Endodermal cell (in vitro differentiated cells): ENCODE measurements at regions not wholly inside any gene's neighbourhood (a gene's known extent, or its start where the extent isn't known, plus 50 kb on each side); places are given as distances from the start of the nearest gene placed in this dataset.

Experiments used
- DNase-seq: peaks from one replicate; pipeline ENCODE4 v3.0.0-alpha.2; 2017
- H3K27ac ChIP-seq: 2 replicates; pipeline ENCODE4 v1.5.1; 2013; ENCODE audit warnings: mild to moderate bottlenecking, low read depth, low read length, moderate library complexity
- H3K27me3 ChIP-seq: 2 replicates; pipeline ENCODE4 v1.6.1; 2013; ENCODE audit warnings: mild to moderate bottlenecking, low read length, moderate library complexity; ENCODE audit not compliant: insufficient read depth, control insufficient read depth, poor library complexity, severe bottlenecking
- H3K36me3 ChIP-seq: 2 replicates; pipeline ENCODE4 v1.7.0; 2013; ENCODE audit warnings: mild to moderate bottlenecking, low read length, moderate library complexity; ENCODE audit not compliant: control insufficient read depth, insufficient read depth
- H3K4me1 ChIP-seq: one replicate; pipeline ENCODE4 v1.7.0; 2013; ENCODE audit warnings: low read length; ENCODE audit not compliant: control insufficient read depth, insufficient read depth
- H3K4me3 ChIP-seq: 2 replicates; pipeline ENCODE4 v1.5.1; 2013; ENCODE audit warnings: mild to moderate bottlenecking, low read length, moderate library complexity
- H3K9ac ChIP-seq: 2 replicates; pipeline ENCODE4 v1.6.1; 2013; ENCODE audit warnings: mild to moderate bottlenecking, low read length, moderate library complexity; ENCODE audit not compliant: poor library complexity, severe bottlenecking; ENCODE audit errors: extremely low read depth
- H3K9me3 ChIP-seq: 2 replicates; pipeline ENCODE4 v1.6.1; 2013; ENCODE audit warnings: mild to moderate bottlenecking, low read length, moderate library complexity; ENCODE audit not compliant: control insufficient read depth
- H3K27ac Mint-ChIP-seq: 2 replicates; pipeline ENCODE4 v1.8.0; 2020; ENCODE audit warnings: mixed read lengths
- H3K27me3 Mint-ChIP-seq: 2 replicates; pipeline ENCODE4 v1.8.0; 2021; ENCODE audit warnings: mild to moderate bottlenecking, mixed read lengths; ENCODE audit not compliant: insufficient read depth
- H3K36me3 Mint-ChIP-seq: 2 replicates; pipeline ENCODE4 v1.8.0; 2020; ENCODE audit warnings: low read depth, mixed read lengths
- H3K4me1 Mint-ChIP-seq: 2 replicates; pipeline ENCODE4 v1.8.0; 2020; ENCODE audit warnings: mixed read lengths
- H3K4me3 Mint-ChIP-seq: 2 replicates; pipeline ENCODE4 v1.8.0; 2020; ENCODE audit warnings: mild to moderate bottlenecking, moderate library complexity, mixed read lengths
- H3K9me3 Mint-ChIP-seq: 2 replicates; pipeline ENCODE4 v1.8.0; 2020; ENCODE audit warnings: mild to moderate bottlenecking, mixed read lengths
- WGBS, 2 experiments: methylation state at CpG; one replicate each; pipeline versions ENCODE4 v1.1.5 to v1.1.7; 2013; ENCODE audit warnings: missing lambda C conversion rate in 2 of 2, mixed read lengths in 1 of 2; ENCODE audit not compliant: insufficient coverage in 1 of 2, insufficient read length in 1 of 2; 5-methylcytosine and 5-hydroxymethylcytosine counted together
- TF ChIP-seq, protein P1 (sequence below): fragments of 200-600 bp; sonication (generic); conservative IDR thresholded peaks from 2 replicates; pipeline ENCODE4 v1.5.0; 2021; ENCODE audit warnings: antibody characterized with exemption, mild to moderate bottlenecking

DNA sequence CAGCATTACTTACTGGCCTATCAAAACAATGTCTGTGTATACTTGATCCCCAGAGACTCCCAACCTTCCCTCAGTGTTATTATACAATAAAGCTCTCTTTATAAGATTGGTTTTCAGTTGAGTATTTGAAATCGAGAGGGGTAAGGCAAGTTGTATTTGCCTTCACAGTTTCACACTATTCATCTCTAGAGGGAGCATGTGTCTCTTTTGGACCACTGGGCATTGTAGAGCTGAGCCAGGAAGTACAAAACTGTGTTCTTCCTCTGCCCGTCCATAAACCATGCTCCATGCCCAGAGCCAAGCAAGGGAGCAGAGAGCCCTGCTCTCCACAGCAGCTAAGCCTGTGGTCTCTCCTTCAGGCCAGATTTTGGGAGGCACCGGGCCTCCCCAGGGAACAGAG lies 61.5 kb upstream of the HHIP start:
- no peak overlapping the region for H3K4me3 ChIP-seq
- no peaks in the 10 kb centered on the region for H3K27me3 ChIP-seq
- no peak for DNase-seq
- Mint-ChIP-seq H3K36me3 (no peaks in the 10 kb centered on the region), H3K27me3 (no peaks in the 10 kb centered on the region), H3K4me3 (no peak overlapping the region), H3K27ac (no peak overlapping the region), H3K4me1 (peaks cover 6% of the 10 kb centered on the region), H3K9me3 (peaks cover 13% of the 10 kb centered on the region)
- TF ChIP-seq, protein P1, sequence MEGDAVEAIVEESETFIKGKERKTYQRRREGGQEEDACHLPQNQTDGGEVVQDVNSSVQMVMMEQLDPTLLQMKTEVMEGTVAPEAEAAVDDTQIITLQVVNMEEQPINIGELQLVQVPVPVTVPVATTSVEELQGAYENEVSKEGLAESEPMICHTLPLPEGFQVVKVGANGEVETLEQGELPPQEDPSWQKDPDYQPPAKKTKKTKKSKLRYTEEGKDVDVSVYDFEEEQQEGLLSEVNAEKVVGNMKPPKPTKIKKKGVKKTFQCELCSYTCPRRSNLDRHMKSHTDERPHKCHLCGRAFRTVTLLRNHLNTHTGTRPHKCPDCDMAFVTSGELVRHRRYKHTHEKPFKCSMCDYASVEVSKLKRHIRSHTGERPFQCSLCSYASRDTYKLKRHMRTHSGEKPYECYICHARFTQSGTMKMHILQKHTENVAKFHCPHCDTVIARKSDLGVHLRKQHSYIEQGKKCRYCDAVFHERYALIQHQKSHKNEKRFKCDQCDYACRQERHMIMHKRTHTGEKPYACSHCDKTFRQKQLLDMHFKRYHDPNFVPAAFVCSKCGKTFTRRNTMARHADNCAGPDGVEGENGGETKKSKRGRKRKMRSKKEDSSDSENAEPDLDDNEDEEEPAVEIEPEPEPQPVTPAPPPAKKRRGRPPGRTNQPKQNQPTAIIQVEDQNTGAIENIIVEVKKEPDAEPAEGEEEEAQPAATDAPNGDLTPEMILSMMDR, result no peak
- no peaks in the 10 kb centered on the region for H3K36me3 ChIP-seq
- 90 to 93% methylated on average over 2 to 3 of the region's 3 CpGs for WGBS, 2 experiments
- H3K27ac ChIP-seq, result no peak overlapping the region
- peaks cover 11% of the 10 kb centered on the region for H3K9me3 ChIP-seq
- no peaks in the 10 kb centered on the region for H3K4me1 ChIP-seq
- H3K9ac ChIP-seq, result no peak overlapping the region

DNA sequence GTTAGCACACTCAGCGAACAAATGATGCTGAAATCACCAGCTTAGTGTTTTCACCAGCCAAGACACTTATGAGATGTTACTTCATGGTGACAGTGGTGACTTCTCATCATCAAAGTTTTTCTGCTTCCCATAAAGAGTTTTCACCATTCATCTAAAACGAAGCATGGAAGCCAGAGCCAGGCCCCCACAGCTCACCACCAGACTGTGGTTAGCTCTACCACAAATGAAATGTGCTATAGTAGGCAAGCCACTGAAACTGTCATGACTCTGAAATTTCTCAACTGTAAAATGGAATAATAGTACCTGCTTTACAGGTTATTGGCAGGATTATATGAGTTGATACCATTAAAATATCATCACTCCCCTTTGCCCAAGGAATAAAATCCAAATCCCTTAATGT lies 56.4 kb upstream of the HHIP start:
- no peak overlapping the region for H3K4me3 Mint-ChIP-seq
- 96 to 100% methylated on average over 1 to 2 of the region's 2 CpGs for WGBS, 2 experiments

DNA sequence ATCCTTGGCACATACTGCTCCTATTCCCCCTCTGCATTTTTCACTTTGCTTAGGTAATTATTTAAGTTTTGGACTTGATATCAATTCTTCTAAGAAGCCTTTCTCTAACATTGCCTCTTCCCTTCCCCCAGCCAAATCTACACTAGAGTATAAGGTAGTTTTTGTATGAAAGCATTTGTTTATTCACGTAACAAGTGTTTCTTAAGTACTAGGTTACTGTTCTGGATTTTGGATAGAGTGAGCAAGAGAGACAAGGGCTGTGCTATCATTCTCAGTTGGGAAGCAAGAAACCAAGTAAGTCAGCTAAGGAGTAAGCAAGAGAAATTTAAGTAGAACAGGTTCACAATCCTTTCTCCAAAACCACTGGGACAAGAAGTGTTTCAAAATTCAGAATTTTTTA lies 55.9 kb upstream of the HHIP start:
- Histone ChIP-seq H3K4me3 (no peak overlapping the region), H3K4me1 (no peaks in the 10 kb centered on the region), H3K9ac (no peak overlapping the region), H3K9me3 (peaks cover 11% of the 10 kb centered on the region), H3K27ac (no peak overlapping the region), H3K36me3 (no peaks in the 10 kb centered on the region), H3K27me3 (no peaks in the 10 kb centered on the region)
- Mint-ChIP-seq H3K27me3 (no peaks in the 10 kb centered on the region), H3K36me3 (no peaks in the 10 kb centered on the region), H3K4me3 (no peak overlapping the region), H3K9me3 (peaks cover 13% of the 10 kb centered on the region), H3K27ac (no peak overlapping the region), H3K4me1 (no peaks in the 10 kb centered on the region)
- 92% methylated on average over 1 of the region's 1 CpG; no CpG with 5 or more reads in 1 of the 2 experiments for WGBS, 2 experiments
- TF ChIP-seq, protein P1, result no peak
- DNase-seq, result no peak

More for the DNA sequence above, 56.4 kb upstream of the HHIP start:
- Histone ChIP-seq H3K27me3 (no peaks in the 10 kb centered on the region), H3K36me3 (no peaks in the 10 kb centered on the region), H3K27ac (no peak overlapping the region), H3K9me3 (peaks cover 11% of the 10 kb centered on the region), H3K4me1 (no peaks in the 10 kb centered on the region), H3K4me3 (no peak overlapping the region), H3K9ac (no peak overlapping the region)
- no peak overlapping the region for H3K27ac Mint-ChIP-seq
- no peaks in the 10 kb centered on the region for H3K36me3 Mint-ChIP-seq
- no peaks in the 10 kb centered on the region for H3K4me1 Mint-ChIP-seq
- H3K27me3 Mint-ChIP-seq, result no peaks in the 10 kb centered on the region
- TF ChIP-seq, protein P1, result no peak
- no peak for DNase-seq
- peaks cover 13% of the 10 kb centered on the region for H3K9me3 Mint-ChIP-seq
